Right lobe of liver (tissue), 4 donors: ENCODE measurements at regions not wholly inside any gene's neighbourhood (a gene's known extent, or its start where the extent isn't known, plus 50 kb on each side); places are given as distances from the start of the nearest gene placed in this dataset.

ENCODE experiments used
- POLR2A ChIP-seq: fragments of 450-650 bp; IDR thresholded peaks from one replicate; pipeline ENCODE4 v1.6.1; 2017; ENCODE audit warnings: antibody characterized with exemption, mild to moderate bottlenecking
- TF ChIP-seq, protein P1 (sequence below), 4 donors: fragments of 200-600 bp in 3 of 4; fragments of 450-650 bp in 1 of 4; IDR thresholded peaks; one replicate each; pipeline versions ENCODE4 v1.5.1 to v1.8.0; 2016 to 2022; ENCODE audit warnings: antibody characterized with exemption in 4 of 4, mild to moderate bottlenecking in 2 of 4
- donor health status: DM: no; HTN: no; CAD: no.
- donor health status: DM: no; HTN: no; CAD: no.
- donor health status: DM: no; HTN: yes; CAD: no.

DNA sequence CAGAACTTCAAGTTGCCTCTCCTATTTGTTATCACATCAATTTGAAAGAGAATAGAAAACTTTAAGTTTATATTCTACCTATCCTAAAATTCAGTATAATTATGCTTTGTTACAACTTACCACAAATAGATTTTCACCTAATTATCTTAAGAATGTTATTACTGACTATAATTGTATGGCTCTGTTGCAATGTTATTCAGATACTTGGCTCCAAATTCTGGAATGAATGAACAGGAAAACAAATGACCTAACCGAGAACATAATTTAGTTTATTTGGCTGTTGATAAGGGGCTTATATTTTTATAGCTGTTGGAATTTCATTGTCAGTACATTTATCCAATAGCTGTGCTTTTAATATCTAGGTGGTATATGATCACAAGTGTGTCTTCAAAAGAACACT, 173.2 kb upstream of the GULP1 start:
- TF ChIP-seq, protein P1, sequence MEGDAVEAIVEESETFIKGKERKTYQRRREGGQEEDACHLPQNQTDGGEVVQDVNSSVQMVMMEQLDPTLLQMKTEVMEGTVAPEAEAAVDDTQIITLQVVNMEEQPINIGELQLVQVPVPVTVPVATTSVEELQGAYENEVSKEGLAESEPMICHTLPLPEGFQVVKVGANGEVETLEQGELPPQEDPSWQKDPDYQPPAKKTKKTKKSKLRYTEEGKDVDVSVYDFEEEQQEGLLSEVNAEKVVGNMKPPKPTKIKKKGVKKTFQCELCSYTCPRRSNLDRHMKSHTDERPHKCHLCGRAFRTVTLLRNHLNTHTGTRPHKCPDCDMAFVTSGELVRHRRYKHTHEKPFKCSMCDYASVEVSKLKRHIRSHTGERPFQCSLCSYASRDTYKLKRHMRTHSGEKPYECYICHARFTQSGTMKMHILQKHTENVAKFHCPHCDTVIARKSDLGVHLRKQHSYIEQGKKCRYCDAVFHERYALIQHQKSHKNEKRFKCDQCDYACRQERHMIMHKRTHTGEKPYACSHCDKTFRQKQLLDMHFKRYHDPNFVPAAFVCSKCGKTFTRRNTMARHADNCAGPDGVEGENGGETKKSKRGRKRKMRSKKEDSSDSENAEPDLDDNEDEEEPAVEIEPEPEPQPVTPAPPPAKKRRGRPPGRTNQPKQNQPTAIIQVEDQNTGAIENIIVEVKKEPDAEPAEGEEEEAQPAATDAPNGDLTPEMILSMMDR (IDR thresholded peaks at IDR 0.05), result no peak
- TF ChIP-seq POLR2A, result no peak
